Esophagus muscularis mucosa (tissue), 4 donors: ENCODE measurements at regions not wholly inside any gene's neighbourhood (a gene's known extent, or its start where the extent isn't known, plus 50 kb on each side); places are given as distances from the start of the nearest gene placed in this dataset.

Source experiments
- DNase-seq: peaks from one replicate; pipeline ENCODE4 v3.0.0-alpha.2; 2017; ENCODE audit errors: extremely low spot score
- H3K27ac ChIP-seq, 4 donors: fragments of 200-600 bp; sonication (generic); replicated peaks in 1 of 4; 1 replicate in 3 of 4; 2 replicates in 1 of 4; pipeline ENCODE4 v1.5.1; 2016 to 2019; ENCODE audit warnings: mild to moderate bottlenecking in 1 of 4
- H3K27me3 ChIP-seq, 4 donors: fragments of 200-600 bp; sonication (generic); one replicate each; pipeline versions ENCODE4 v1.5.1 to v1.6.0; 2016 to 2019
- H3K36me3 ChIP-seq, 4 donors: fragments of 200-600 bp; sonication (generic); one replicate each; pipeline ENCODE4 v1.5.1; 2016 to 2019
- H3K4me1 ChIP-seq, 4 donors: fragments of 200-600 bp; sonication (generic); one replicate each; pipeline ENCODE4 v1.5.1; 2016 to 2019
- H3K4me3 ChIP-seq, 4 donors: fragments of 200-600 bp; sonication (generic); 1 replicate in 2 of 4; 2 replicates in 2 of 4; pipeline ENCODE4 v1.5.1; 2016 to 2019; ENCODE audit warnings: mild to moderate bottlenecking in 4 of 4, moderate library complexity in 1 of 4
- H3K9me3 ChIP-seq, 4 donors: fragments of 200-600 bp; sonication (generic); 1 replicate in 3 of 4; 2 replicates in 1 of 4; pipeline ENCODE4 v1.5.1; 2016 to 2019
- EP300 ChIP-seq: sonication (generic); formaldehyde crosslinking; IDR thresholded peaks from one replicate; pipeline ENCODE4 v1.6.1; 2017; ENCODE audit warnings: antibody characterized with exemption
- POLR2A ChIP-seq: fragments of 450-650 bp; IDR thresholded peaks from one replicate; pipeline ENCODE4 v1.6.1; 2017; ENCODE audit warnings: antibody characterized with exemption, moderate library complexity, mild to moderate bottlenecking, low read depth
- POLR2AphosphoS5 ChIP-seq, 2 donors: sonication (generic); formaldehyde crosslinking; IDR thresholded peaks; one replicate each; pipeline ENCODE4 v1.6.1; 2017; ENCODE audit warnings: antibody characterized with exemption in 2 of 2
- WGBS: methylation state at CpG from one replicate; pipeline ENCODE4 v1.1.5; 2018; 5-methylcytosine and 5-hydroxymethylcytosine counted together
- intact Hi-C: fragments of 100-400 bp; cut with DNase I; formaldehyde crosslinking; loops from one replicate; pipeline ENCODE4 v1.15.1; 2023
- small RNA-seq, 3 donors: library from RNA; depleted of rRNA; stranded (forward); fragments of <200 nt; gene quantifications; one replicate each; pipeline ENCODE3, GENCODE V24; 2016
- TF ChIP-seq, protein P1 (sequence below), 3 experiments: fragments of 200-600 bp in 2 of 3; fragments of 450-650 bp in 1 of 3; sonication (generic) in 2 of 3; IDR thresholded peaks; one replicate each; pipeline ENCODE4 v1.5.1; 2017 to 2019; ENCODE audit warnings: antibody characterized with exemption in 3 of 3, mild to moderate bottlenecking in 2 of 3, moderate library complexity in 1 of 3

DNA sequence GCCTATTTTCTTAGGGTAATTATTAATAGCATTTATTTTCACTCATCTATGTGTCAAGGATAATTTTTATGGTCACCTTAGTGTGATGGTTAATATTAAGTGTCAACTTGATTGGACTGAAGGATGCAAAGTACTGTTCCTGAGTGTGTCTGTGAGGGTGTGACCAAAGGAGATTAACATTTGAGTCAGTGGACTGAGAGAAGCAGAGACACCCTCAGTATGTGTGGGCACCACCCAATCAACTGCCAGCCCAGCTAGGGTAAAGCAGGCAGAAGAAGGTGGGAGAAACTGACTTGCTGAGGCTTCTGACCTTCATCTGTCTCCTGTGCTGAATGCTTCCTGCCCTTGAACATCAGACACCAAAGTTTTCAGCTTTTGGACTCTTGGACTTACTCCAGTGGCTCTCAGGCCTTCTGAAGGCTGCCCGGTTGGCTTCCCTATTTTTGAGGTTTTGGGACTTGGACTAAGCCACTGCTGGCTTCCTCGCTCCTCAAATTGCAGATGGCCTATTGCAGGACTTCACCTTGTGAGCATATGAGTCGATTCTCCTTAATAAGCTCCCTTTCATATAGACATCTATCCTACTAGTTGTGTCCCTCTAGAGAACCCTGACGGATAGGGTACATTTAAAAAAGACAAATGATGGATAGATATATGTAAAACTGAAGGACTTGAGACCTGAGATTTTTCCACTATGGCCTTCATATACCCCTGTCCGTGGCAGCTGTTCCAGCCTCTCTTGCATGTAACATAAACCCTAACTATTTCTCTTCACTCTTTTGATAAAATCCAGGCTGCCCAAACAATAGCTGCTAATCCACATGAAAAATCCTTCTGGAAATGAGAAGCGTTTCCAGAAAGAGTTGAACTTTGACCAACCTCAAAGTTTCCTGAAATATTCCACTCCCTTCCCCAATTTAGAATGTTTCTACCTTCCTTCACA, 62.1 kb upstream of the RGS17 start:
- no peak overlapping the region for H3K27ac ChIP-seq
- H3K27me3 ChIP-seq = no peaks in the 10 kb centered on the region
- TF ChIP-seq, protein P1, sequence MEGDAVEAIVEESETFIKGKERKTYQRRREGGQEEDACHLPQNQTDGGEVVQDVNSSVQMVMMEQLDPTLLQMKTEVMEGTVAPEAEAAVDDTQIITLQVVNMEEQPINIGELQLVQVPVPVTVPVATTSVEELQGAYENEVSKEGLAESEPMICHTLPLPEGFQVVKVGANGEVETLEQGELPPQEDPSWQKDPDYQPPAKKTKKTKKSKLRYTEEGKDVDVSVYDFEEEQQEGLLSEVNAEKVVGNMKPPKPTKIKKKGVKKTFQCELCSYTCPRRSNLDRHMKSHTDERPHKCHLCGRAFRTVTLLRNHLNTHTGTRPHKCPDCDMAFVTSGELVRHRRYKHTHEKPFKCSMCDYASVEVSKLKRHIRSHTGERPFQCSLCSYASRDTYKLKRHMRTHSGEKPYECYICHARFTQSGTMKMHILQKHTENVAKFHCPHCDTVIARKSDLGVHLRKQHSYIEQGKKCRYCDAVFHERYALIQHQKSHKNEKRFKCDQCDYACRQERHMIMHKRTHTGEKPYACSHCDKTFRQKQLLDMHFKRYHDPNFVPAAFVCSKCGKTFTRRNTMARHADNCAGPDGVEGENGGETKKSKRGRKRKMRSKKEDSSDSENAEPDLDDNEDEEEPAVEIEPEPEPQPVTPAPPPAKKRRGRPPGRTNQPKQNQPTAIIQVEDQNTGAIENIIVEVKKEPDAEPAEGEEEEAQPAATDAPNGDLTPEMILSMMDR (IDR thresholded peaks at IDR 0.05) = no peak
- no peak for TF ChIP-seq POLR2AphosphoS5 (IDR thresholded peaks at IDR 0.05)
- no peak for TF ChIP-seq EP300
- TF ChIP-seq POLR2A = no peak
- H3K9me3 ChIP-seq = no peaks in the 10 kb centered on the region
- no peak for DNase-seq
- H3K4me1 ChIP-seq = no peaks in the 10 kb centered on the region
- 63% methylated on average over 6 of the region's 6 CpGs for WGBS
- intact Hi-C loops = no loop called here
- no peak overlapping the region for H3K4me3 ChIP-seq
- no peaks in the 10 kb centered on the region for H3K36me3 ChIP-seq

DNA sequence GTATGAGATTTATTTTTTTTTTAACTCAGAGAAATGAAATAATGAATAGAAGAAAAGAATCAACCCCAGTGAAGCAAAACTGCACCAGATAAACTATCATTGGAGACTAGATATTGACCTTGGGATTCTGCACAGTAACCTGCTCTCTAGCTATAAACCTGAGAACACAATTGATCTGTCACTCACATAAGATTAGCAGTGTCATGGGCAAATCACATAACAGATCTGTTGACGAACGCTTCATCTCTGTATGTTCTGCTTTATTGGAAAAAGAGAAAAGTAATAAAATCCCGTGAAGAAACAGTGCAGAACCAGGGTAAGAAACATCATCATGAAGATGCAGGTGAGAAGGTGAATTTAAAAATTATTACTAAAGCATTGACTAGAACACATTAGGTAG, 52.8 kb upstream of the RGS17 start:
- WGBS = 90% methylated on average over 3 of the region's 3 CpGs
- peaks cover 0 to 8% (median 0%) of the 10 kb centered on the region in 4 donors for H3K9me3 ChIP-seq
- TF ChIP-seq, protein P1 (IDR thresholded peaks at IDR 0.05) = no peak
- H3K27ac ChIP-seq = no peak overlapping the region
- intact Hi-C loops = no loop called here
- H3K4me3 ChIP-seq = no peak overlapping the region
- DNase-seq = no peak
- H3K4me1 ChIP-seq = no peaks in the 10 kb centered on the region
- H3K36me3 ChIP-seq = no peaks in the 10 kb centered on the region
- no peaks in the 10 kb centered on the region for H3K27me3 ChIP-seq

Small RNA genes in the stretch of these regions (small RNA-seq; reads per million reads assigned to genes)
- gene AL603908.1 (0 reads per million in 3 donors), gene MTND3P20 (0 reads per million in 3 donors), gene MTND4LP20 (0 reads per million in 3 donors), gene RNA5SP225 (0 to 0.25 (median 0.17) reads per million in 3 donors), gene RNU6-896P (0 reads per million in 3 donors)
